ENCODE measurements at regions not wholly inside any gene's neighbourhood (a gene's known extent, or its start where the extent isn't known, plus 50 kb on each side); places are given as distances from the start of the nearest gene placed in this dataset.

- TF ChIP-seq CTCF (IDR thresholded peaks at IDR 0.05; ENCODE audit: control insufficient read depth, insufficient read depth, low read depth, low read length, missing control alignments) = no peak
- H3K4me3 ChIP-seq (ENCODE audit: control insufficient read depth, low read depth, low read length) = no peak overlapping the region
- DNase-seq (ENCODE audit: low read depth) = no peak
These were observed 1690.5 kb downstream of the KCNT2 start for GRCh38 chr1:194917769-194918168.

GRCh38 chr1:194908643-194909042 lies 1699.6 kb downstream of the KCNT2 start:
- no peak for TF ChIP-seq CTCF (IDR thresholded peaks at IDR 0.05; ENCODE audit: control insufficient read depth, insufficient read depth, low read depth, low read length, missing control alignments)

GRCh38 chr1:194903524-194903923 lies 1704.7 kb downstream of the KCNT2 start:
- no peak for TF ChIP-seq CTCF (IDR thresholded peaks at IDR 0.05; ENCODE audit: control insufficient read depth, insufficient read depth, low read depth, low read length, missing control alignments)
- no peak overlapping the region for H3K4me3 ChIP-seq (ENCODE audit: control insufficient read depth, low read depth, low read length)
- DNase-seq (ENCODE audit: low read depth) = no peak

More at GRCh38 chr1:194908643-194909042, 1699.6 kb downstream of the KCNT2 start:
- DNase-seq (ENCODE audit: low read depth) = no peak
- H3K4me3 ChIP-seq (ENCODE audit: control insufficient read depth, low read depth, low read length) = no peak overlapping the region

GRCh38 chr1:194889310-194889709 lies 1702.9 kb upstream of the B3GALT2 start:
- TF ChIP-seq CTCF (IDR thresholded peaks at IDR 0.05; ENCODE audit: control insufficient read depth, insufficient read depth, low read depth, low read length, missing control alignments) = no peak
- no peak overlapping the region for H3K4me3 ChIP-seq (ENCODE audit: control insufficient read depth, low read depth, low read length)
- no peak for DNase-seq (ENCODE audit: low read depth)

- DNase-seq (ENCODE audit: low read depth) = no peak
- TF ChIP-seq CTCF (IDR thresholded peaks at IDR 0.05; ENCODE audit: control insufficient read depth, insufficient read depth, low read depth, low read length, missing control alignments) = no peak
- no peak overlapping the region for H3K4me3 ChIP-seq (ENCODE audit: control insufficient read depth, low read depth, low read length)
These were observed 1684.4 kb upstream of the B3GALT2 start for GRCh38 chr1:194870860-194871259.

GRCh38 chr1:194866153-194866552 lies 1679.7 kb upstream of the B3GALT2 start:
- no peak for TF ChIP-seq CTCF (IDR thresholded peaks at IDR 0.05; ENCODE audit: control insufficient read depth, insufficient read depth, low read depth, low read length, missing control alignments)
- H3K4me3 ChIP-seq (ENCODE audit: control insufficient read depth, low read depth, low read length) = no peak overlapping the region
- DNase-seq (ENCODE audit: low read depth) = no peak

GRCh38 chr1:194865383-194865782 lies 1679.0 kb upstream of the B3GALT2 start:
- DNase-seq (ENCODE audit: low read depth) = no peak
- no peak for TF ChIP-seq CTCF (IDR thresholded peaks at IDR 0.05; ENCODE audit: control insufficient read depth, insufficient read depth, low read depth, low read length, missing control alignments)
- no peak overlapping the region for H3K4me3 ChIP-seq (ENCODE audit: control insufficient read depth, low read depth, low read length)

Measured in AG09309 (cell line).